ENCODE measurements at regions not wholly inside any gene's neighbourhood (a gene's known extent, or its start where the extent isn't known, plus 50 kb on each side); places are given as distances from the start of the nearest gene placed in this dataset.
A peak's percentile ranks its signal among the peaks of the same experiment; 100 is the strongest.

DNA sequence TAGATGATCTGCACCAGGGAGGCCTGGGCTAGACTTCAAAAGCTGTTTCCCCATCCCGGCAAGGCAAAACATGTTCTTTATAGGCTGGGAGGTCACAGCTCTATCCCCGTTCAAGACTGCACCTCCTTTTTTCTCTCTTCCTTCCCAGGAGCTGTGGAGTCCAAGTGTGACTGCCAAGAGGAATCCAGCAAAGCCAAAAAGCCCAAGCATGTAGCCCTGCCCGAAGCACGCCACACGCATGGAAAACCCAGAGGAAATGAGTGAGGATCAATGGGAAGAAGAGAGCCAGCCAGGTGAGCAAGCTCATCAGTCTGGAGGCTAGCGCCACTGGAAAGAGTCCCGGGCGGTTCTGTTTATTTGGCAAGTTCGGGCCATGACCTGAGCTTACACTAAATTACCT, 240.4 kb downstream of the PRL start:
- no peak overlapping the region for H3K27ac Mint-ChIP-seq (ENCODE audit: low read depth)
- no peaks in the 10 kb centered on the region for H3K27me3 Mint-ChIP-seq
- ATAC-seq (replicated peaks; ENCODE audit: extremely low read depth, poor library complexity, severe bottlenecking) (no peak), DNase-seq (ENCODE audit: low spot score in 2 of 2) (no peak)
- peaks cover 15% of the 10 kb centered on the region for H3K9me3 Mint-ChIP-seq
- H3K4me1 Mint-ChIP-seq = no peaks in the 10 kb centered on the region
- no peaks in the 10 kb centered on the region for H3K36me3 Mint-ChIP-seq (ENCODE audit: insufficient read depth)
- no peak overlapping the region for H3K4me3 Mint-ChIP-seq

DNA sequence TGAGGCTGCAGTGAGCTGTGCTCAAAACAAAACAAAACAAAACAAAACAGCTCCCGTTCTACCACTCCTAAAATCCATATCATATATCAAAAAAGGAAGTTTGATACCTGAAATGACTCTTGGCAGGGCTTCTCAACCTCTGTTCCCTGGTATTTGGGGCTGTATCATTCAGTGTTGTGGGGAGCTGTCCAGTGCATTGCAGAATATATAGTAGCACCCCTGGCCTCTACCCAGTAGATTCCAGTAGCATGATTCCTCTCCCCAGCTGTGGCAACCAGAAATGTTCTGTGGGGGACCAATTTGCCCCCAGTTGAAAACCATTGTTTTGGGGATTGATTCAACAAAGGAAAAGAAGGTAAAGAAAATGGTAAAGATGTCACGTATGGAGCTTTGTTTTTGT, 238.9 kb downstream of the PRL start:
- H3K4me3 Mint-ChIP-seq = no peak overlapping the region
- H3K4me1 Mint-ChIP-seq = no peaks in the 10 kb centered on the region
- no peaks in the 10 kb centered on the region for H3K27me3 Mint-ChIP-seq
- H3K9me3 Mint-ChIP-seq = peaks cover 9% of the 10 kb centered on the region
- no peaks in the 10 kb centered on the region for H3K36me3 Mint-ChIP-seq (ENCODE audit: insufficient read depth)
- DNase-seq (ENCODE audit: low spot score in 2 of 2) (no peak), ATAC-seq (replicated peaks; ENCODE audit: extremely low read depth, poor library complexity, severe bottlenecking) (no peak)
- H3K27ac Mint-ChIP-seq (ENCODE audit: low read depth) = no peak overlapping the region

GRCh38 chr6:22059126-22059525, 237.7 kb downstream of the PRL start:
- no peak overlapping the region for H3K27ac Mint-ChIP-seq (ENCODE audit: low read depth)
- no peak for ATAC-seq (replicated peaks; ENCODE audit: extremely low read depth, poor library complexity, severe bottlenecking)
- no peaks in the 10 kb centered on the region for H3K27me3 Mint-ChIP-seq
- H3K4me3 Mint-ChIP-seq = no peak overlapping the region
- H3K36me3 Mint-ChIP-seq (ENCODE audit: insufficient read depth) = no peaks in the 10 kb centered on the region
- peaks cover 9% of the 10 kb centered on the region for H3K9me3 Mint-ChIP-seq
- no peak for DNase-seq (ENCODE audit: low spot score in 2 of 2)
- no peaks in the 10 kb centered on the region for H3K4me1 Mint-ChIP-seq

DNA sequence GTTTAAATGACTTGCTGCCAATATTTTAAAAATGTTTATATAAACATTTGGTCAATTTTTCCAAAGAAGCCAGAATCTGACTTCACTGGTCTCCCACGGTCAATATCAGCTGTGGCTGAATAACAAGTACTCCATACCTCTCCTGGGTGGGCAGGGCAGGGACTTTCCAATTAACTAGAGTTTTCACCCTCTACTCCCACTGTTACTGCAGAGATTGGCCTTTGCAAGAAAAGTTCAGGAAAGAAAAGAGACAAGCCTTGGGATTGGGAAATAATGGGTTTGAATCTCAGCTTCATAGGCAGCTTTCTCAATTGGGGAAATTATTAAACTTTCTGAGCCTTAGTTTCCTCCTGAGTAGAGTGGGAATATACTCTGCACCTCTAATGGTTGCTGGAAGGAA, 236.9 kb downstream of the PRL start:
- Mint-ChIP-seq H3K4me1 (no peaks in the 10 kb centered on the region), H3K27me3 (no peaks in the 10 kb centered on the region), H3K9me3 (peaks cover 9% of the 10 kb centered on the region), H3K4me3 (no peak overlapping the region), H3K36me3 (ENCODE audit: insufficient read depth) (no peaks in the 10 kb centered on the region), H3K27ac (ENCODE audit: low read depth) (no peak overlapping the region)
- DNase-seq (ENCODE audit: low spot score in 2 of 2) (no peak), ATAC-seq (replicated peaks; ENCODE audit: extremely low read depth, poor library complexity, severe bottlenecking) (no peak)

DNA sequence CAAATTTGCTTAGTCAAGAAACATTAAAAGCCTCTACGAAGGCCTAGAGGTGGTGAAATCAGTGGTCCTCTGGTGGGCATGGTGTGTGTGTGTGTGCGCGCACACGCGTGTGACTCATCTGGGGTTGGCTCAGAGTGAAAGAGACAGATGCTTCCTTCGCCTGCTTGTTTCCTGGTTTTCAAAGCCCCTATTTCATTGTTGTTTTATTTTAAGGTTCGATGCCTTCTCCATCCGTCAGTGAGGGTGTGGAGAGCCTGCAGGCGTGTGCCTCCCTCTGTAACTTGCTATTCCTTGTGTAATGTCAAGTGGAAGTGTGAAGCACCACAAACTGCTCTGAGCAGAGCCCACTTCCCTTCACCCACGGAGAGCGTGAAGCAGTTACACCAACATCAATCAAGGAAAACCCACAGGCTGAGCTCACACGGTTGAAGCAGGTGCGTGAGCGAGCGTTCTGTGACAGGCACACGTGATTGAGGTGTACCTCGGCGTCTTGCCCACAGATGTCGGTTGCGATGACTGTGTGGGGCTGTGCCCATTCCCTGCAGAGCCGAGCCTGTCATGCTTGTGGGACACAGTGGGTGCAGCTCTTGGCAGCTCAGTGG, 233.9 kb downstream of the PRL start:
- no peak overlapping the region for H3K27ac Mint-ChIP-seq (ENCODE audit: low read depth)
- no peaks in the 10 kb centered on the region for H3K36me3 Mint-ChIP-seq (ENCODE audit: insufficient read depth)
- ATAC-seq (replicated peaks; ENCODE audit: extremely low read depth, poor library complexity, severe bottlenecking) (peak; percentile 56), DNase-seq (ENCODE audit: low spot score in 2 of 2) (no peak)
- H3K27me3 Mint-ChIP-seq = no peaks in the 10 kb centered on the region
- peaks cover 9% of the 10 kb centered on the region for H3K9me3 Mint-ChIP-seq
- no peaks in the 10 kb centered on the region for H3K4me1 Mint-ChIP-seq
- H3K4me3 Mint-ChIP-seq = no peak overlapping the region

GRCh38 chr6:22064558-22064957, 232.3 kb downstream of the PRL start:
- H3K4me1 Mint-ChIP-seq = no peaks in the 10 kb centered on the region
- H3K27ac Mint-ChIP-seq (ENCODE audit: low read depth) = no peak overlapping the region
- H3K36me3 Mint-ChIP-seq (ENCODE audit: insufficient read depth) = no peaks in the 10 kb centered on the region
- H3K9me3 Mint-ChIP-seq = peaks cover under 1% of the 10 kb centered on the region
- ATAC-seq (replicated peaks; ENCODE audit: extremely low read depth, poor library complexity, severe bottlenecking) (no peak), DNase-seq (ENCODE audit: low spot score in 2 of 2) (no peak)
- H3K4me3 Mint-ChIP-seq = no peak overlapping the region
- H3K27me3 Mint-ChIP-seq = no peaks in the 10 kb centered on the region

- Mint-ChIP-seq H3K27ac (ENCODE audit: low read depth) (no peak overlapping the region), H3K27me3 (no peaks in the 10 kb centered on the region), H3K36me3 (ENCODE audit: insufficient read depth) (no peaks in the 10 kb centered on the region), H3K9me3 (peaks cover 2% of the 10 kb centered on the region), H3K4me1 (no peaks in the 10 kb centered on the region), H3K4me3 (no peak overlapping the region)
- DNase-seq (ENCODE audit: low spot score in 2 of 2) (no peak), ATAC-seq (replicated peaks; ENCODE audit: extremely low read depth, poor library complexity, severe bottlenecking) (no peak)
These were observed 229.7 kb downstream of the PRL start for GRCh38 chr6:22067122-22067521.

GRCh38 chr6:22067671-22068070, 229.2 kb downstream of the PRL start:
- peaks cover 4% of the 10 kb centered on the region for H3K9me3 Mint-ChIP-seq
- DNase-seq (ENCODE audit: low spot score in 2 of 2) = no peak
- H3K4me3 Mint-ChIP-seq = no peak overlapping the region
- no peaks in the 10 kb centered on the region for H3K4me1 Mint-ChIP-seq
- H3K27ac Mint-ChIP-seq (ENCODE audit: low read depth) = no peak overlapping the region
- no peaks in the 10 kb centered on the region for H3K36me3 Mint-ChIP-seq (ENCODE audit: insufficient read depth)
- ATAC-seq (replicated peaks; ENCODE audit: extremely low read depth, poor library complexity, severe bottlenecking) = no peak
- no peaks in the 10 kb centered on the region for H3K27me3 Mint-ChIP-seq

DNA sequence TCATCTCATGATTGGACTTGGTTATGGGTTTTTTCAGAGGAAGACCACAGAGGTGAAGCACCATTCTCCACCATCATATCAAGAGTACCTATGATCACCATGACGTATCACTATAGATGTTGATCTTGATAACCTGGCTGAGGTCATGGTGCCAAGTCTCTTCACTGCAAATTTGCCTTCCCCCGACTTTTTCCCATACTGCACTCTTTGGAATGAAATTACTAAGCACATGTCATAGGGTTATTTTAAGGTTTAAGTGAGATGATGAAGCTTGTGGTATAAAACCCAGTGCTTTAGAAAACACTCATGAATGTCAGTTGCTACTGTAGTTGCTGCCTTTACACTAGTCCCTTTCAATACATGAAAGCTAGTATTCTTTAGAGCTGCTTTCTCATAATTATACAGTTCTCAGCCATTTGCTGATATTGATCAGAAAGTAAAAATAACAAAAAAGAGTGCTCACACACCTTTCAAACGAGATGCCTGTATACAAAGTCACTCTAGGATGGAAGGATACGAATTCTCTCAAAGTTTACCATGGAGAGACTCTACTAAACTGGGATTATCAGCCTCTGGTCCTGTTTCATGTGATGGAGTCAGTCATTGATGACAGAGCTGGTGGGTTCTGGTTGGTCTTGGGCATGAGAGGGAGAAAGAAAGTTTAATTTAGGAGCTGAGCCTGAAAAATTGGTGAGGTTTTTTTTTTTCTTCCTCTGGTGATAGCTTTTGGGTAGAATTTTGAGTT, 228.1 kb downstream of the PRL start:
- no peaks in the 10 kb centered on the region for H3K36me3 Mint-ChIP-seq (ENCODE audit: insufficient read depth)
- H3K27me3 Mint-ChIP-seq = no peaks in the 10 kb centered on the region
- no peak for DNase-seq (ENCODE audit: low spot score in 2 of 2)
- H3K9me3 Mint-ChIP-seq = peaks cover 4% of the 10 kb centered on the region
- no peak for ATAC-seq (replicated peaks; ENCODE audit: extremely low read depth, poor library complexity, severe bottlenecking)
- no peak overlapping the region for H3K4me3 Mint-ChIP-seq
- no peak overlapping the region for H3K27ac Mint-ChIP-seq (ENCODE audit: low read depth)
- H3K4me1 Mint-ChIP-seq = no peaks in the 10 kb centered on the region

DNA sequence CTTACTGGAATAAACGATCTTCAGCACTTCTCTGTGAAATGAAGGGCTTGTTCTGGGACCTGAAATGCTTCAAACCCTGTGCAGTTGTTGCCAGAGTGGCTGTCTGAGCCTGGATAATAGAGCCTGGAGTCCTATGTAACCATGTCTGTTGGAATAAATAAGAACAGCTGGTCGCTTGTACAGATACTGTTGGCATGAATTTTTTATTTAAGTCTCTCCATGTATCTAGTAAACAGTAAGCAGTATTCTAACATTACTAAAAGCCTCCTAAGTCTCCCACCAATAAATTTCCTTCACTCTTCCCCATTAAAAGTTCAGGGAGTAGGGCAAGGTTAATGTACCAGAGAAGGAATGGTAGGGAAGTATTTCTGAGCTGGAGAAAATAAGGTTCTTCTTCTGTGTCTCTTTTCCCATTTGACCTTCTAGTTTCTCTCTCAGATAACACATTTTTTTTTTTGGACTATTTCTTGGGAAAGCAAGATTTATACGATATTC, 227.5 kb downstream of the PRL start:
- DNase-seq (ENCODE audit: low spot score in 2 of 2) = no peak
- Mint-ChIP-seq H3K4me3 (no peak overlapping the region), H3K27ac (ENCODE audit: low read depth) (no peak overlapping the region), H3K36me3 (ENCODE audit: insufficient read depth) (no peaks in the 10 kb centered on the region), H3K4me1 (no peaks in the 10 kb centered on the region), H3K9me3 (peaks cover 4% of the 10 kb centered on the region), H3K27me3 (no peaks in the 10 kb centered on the region)
- ATAC-seq (replicated peaks; ENCODE audit: extremely low read depth, poor library complexity, severe bottlenecking) = no peak

GRCh38 chr6:22071270-22072041, 225.4 kb downstream of the PRL start:
- DNase-seq (ENCODE audit: low spot score in 2 of 2) (no peak), ATAC-seq (replicated peaks; ENCODE audit: extremely low read depth, poor library complexity, severe bottlenecking) (no peak)
- Mint-ChIP-seq H3K27me3 (no peaks in the 10 kb centered on the region), H3K36me3 (ENCODE audit: insufficient read depth) (no peaks in the 10 kb centered on the region), H3K4me3 (no peak overlapping the region), H3K27ac (ENCODE audit: low read depth) (no peak overlapping the region), H3K4me1 (no peaks in the 10 kb centered on the region), H3K9me3 (peaks cover 4% of the 10 kb centered on the region)

DNA sequence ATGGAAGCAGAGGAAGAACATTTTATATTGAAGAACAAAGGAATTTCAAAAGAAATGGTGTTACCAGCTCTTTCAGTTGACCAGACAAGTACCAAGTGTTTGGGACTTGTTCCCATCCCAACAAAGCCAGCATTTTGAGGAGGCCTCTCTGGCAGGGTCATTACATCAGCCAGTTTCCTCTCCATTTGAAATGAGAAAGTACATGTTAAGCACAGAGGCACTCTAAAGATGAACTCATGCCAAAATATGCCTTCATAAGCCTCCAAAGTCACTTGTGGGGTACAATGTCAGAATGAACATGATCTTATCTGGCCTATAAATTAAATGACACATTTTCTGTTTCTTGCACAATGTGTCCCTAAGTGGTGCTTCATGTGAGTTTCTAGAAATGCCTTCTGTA, 223.9 kb downstream of the PRL start:
- Mint-ChIP-seq H3K27me3 (no peaks in the 10 kb centered on the region), H3K27ac (ENCODE audit: low read depth) (no peak overlapping the region), H3K9me3 (peaks cover 4% of the 10 kb centered on the region), H3K4me3 (no peak overlapping the region), H3K4me1 (no peaks in the 10 kb centered on the region), H3K36me3 (ENCODE audit: insufficient read depth) (no peaks in the 10 kb centered on the region)
- ATAC-seq (replicated peaks; ENCODE audit: extremely low read depth, poor library complexity, severe bottlenecking) (no peak), DNase-seq (ENCODE audit: low spot score in 2 of 2) (no peak)
